Neural cell (in vitro differentiated cells): ENCODE measurements at regions not wholly inside any gene's neighbourhood (a gene's known extent, or its start where the extent isn't known, plus 50 kb on each side); places are given as distances from the start of the nearest gene placed in this dataset.

Experiments used
- H2AFZ ChIP-seq: fragments of 200-600, 300-800 bp; sonication (generic), shearing (Covaris generic); 2 replicates; pipeline ENCODE4 v1.6.0; 2014; ENCODE audit warnings: low read depth, mild to moderate bottlenecking, antibody characterized with exemption, low read length, moderate library complexity
- H3F3A ChIP-seq: fragments of 200-600 bp; shearing (Covaris generic); 2 replicates; pipeline ENCODE4 v1.6.1; 2016; ENCODE audit warnings: mild to moderate bottlenecking, moderate library complexity, mixed read lengths, antibody characterized with exemption, low read length; ENCODE audit not compliant: insufficient read depth, poor library complexity, severe bottlenecking
- H3K27ac ChIP-seq: fragments of 200-600, 300-800 bp; sonication (generic), shearing (Covaris generic); 2 replicates; pipeline ENCODE4 v1.5.1; 2014; ENCODE audit warnings: mild to moderate bottlenecking, low read length, moderate library complexity
- H3K27me3 ChIP-seq: fragments of 300-800, 200-600 bp; sonication (generic), shearing (Covaris generic); 2 replicates; pipeline ENCODE4 v1.6.0; 2014; ENCODE audit warnings: mild to moderate bottlenecking, low read depth, low read length, moderate library complexity; ENCODE audit not compliant: insufficient read depth
- H3K36me3 ChIP-seq: fragments of 300-800, 200-600 bp; sonication (generic), shearing (Covaris generic); 2 replicates; pipeline ENCODE4 v1.5.1; 2014; ENCODE audit warnings: mild to moderate bottlenecking, antibody characterized with exemption, low read length, moderate library complexity; ENCODE audit not compliant: insufficient read depth
- H3K4me2 ChIP-seq: fragments of 300-800, 200-600 bp; sonication (generic), shearing (Covaris generic); 2 replicates; pipeline ENCODE4 v1.6.0; 2014; ENCODE audit warnings: mild to moderate bottlenecking, low read length
- H3K4me3 ChIP-seq: fragments of 300-800, 200-600 bp; sonication (generic), shearing (Covaris generic); 2 replicates; pipeline ENCODE4 v1.5.1; 2014; ENCODE audit warnings: mild to moderate bottlenecking, low read length, moderate library complexity
- H3K79me2 ChIP-seq: fragments of 200-600 bp; shearing (Covaris generic); replicated peaks from 2 replicates; pipeline ENCODE4 v1.6.0; 2014; ENCODE audit warnings: mild to moderate bottlenecking, low read length, moderate library complexity; ENCODE audit not compliant: insufficient read depth
- H3K9ac ChIP-seq: fragments of 300-800, 200-600 bp; sonication (generic), shearing (Covaris generic); 2 replicates; pipeline ENCODE4 v1.6.1; 2016; ENCODE audit warnings: mild to moderate bottlenecking, low read length, mixed read lengths
- H3K9me2 ChIP-seq: fragments of 200-600 bp; shearing (Covaris generic); 2 replicates; pipeline ENCODE4 v1.6.1; 2016; ENCODE audit warnings: mild to moderate bottlenecking, low read length, mixed read lengths; ENCODE audit not compliant: insufficient read depth
- H3K9me3 ChIP-seq: fragments of 200-600, 300-800 bp; sonication (generic), shearing (Covaris generic); 2 replicates; pipeline ENCODE4 v1.6.1; 2016; ENCODE audit warnings: mild to moderate bottlenecking, mixed run types, low read length, moderate library complexity, mixed read lengths
- H4K20me1 ChIP-seq: fragments of 200-600 bp; shearing (Covaris generic); 2 replicates; pipeline ENCODE4 v1.6.1; 2016; ENCODE audit warnings: mild to moderate bottlenecking, mixed run types; ENCODE audit not compliant: insufficient read depth
- EP300 ChIP-seq: fragments of 450-650 bp; conservative IDR thresholded peaks from 2 replicates; pipeline ENCODE4 v1.6.1; 2014; ENCODE audit warnings: antibody characterized with exemption, mild to moderate bottlenecking, moderate library complexity; ENCODE audit not compliant: poor library complexity, severe bottlenecking
- EZH2 ChIP-seq: fragments of 200-600, 300-800 bp; shearing (Covaris generic), sonication (generic); IDR thresholded peaks from 2 replicates; pipeline ENCODE4 v1.6.1; 2014; ENCODE audit warnings: antibody characterized with exemption, low read length, borderline replicate concordance, mild to moderate bottlenecking; ENCODE audit not compliant: insufficient read depth, poor library complexity, severe bottlenecking
- MXI1 ChIP-seq: fragments of 450-650 bp; conservative IDR thresholded peaks from 2 replicates; pipeline ENCODE4 v1.6.1; 2014; ENCODE audit warnings: antibody characterized with exemption, mild to moderate bottlenecking; ENCODE audit not compliant: poor library complexity, severe bottlenecking
- POLR2AphosphoS5 ChIP-seq: IDR thresholded peaks from 2 replicates; pipeline ENCODE4 v1.6.1; 2012
- RAD21 ChIP-seq: fragments of 450-650 bp; conservative IDR thresholded peaks from 2 replicates; pipeline ENCODE4 v1.6.1; 2014; ENCODE audit warnings: antibody characterized with exemption, mild to moderate bottlenecking, moderate library complexity
- SMC3 ChIP-seq: fragments of 450-650 bp; conservative IDR thresholded peaks from 2 replicates; pipeline ENCODE4 v1.6.1; 2014; ENCODE audit warnings: antibody characterized with exemption, mild to moderate bottlenecking, moderate library complexity; ENCODE audit not compliant: poor library complexity
- TAF1 ChIP-seq: IDR thresholded peaks from 2 replicates; pipeline ENCODE4 v1.6.1; 2012; ENCODE audit warnings: low read depth
- TF ChIP-seq, protein P1 (sequence below): IDR thresholded peaks from 2 replicates; pipeline ENCODE4 v1.6.1; 2012; ENCODE audit warnings: borderline replicate concordance
- TF ChIP-seq, protein P2 (sequence below): fragments of 450-650 bp; IDR thresholded peaks from 2 replicates; pipeline ENCODE4 v1.5.1; 2014; ENCODE audit warnings: antibody characterized with exemption, mild to moderate bottlenecking, moderate library complexity; ENCODE audit not compliant: poor library complexity, severe bottlenecking

- peaks cover 3% of the 10 kb centered on the region for H3K9me3 ChIP-seq
- no peak overlapping the region for H2AFZ ChIP-seq
- TF ChIP-seq, protein P1, sequence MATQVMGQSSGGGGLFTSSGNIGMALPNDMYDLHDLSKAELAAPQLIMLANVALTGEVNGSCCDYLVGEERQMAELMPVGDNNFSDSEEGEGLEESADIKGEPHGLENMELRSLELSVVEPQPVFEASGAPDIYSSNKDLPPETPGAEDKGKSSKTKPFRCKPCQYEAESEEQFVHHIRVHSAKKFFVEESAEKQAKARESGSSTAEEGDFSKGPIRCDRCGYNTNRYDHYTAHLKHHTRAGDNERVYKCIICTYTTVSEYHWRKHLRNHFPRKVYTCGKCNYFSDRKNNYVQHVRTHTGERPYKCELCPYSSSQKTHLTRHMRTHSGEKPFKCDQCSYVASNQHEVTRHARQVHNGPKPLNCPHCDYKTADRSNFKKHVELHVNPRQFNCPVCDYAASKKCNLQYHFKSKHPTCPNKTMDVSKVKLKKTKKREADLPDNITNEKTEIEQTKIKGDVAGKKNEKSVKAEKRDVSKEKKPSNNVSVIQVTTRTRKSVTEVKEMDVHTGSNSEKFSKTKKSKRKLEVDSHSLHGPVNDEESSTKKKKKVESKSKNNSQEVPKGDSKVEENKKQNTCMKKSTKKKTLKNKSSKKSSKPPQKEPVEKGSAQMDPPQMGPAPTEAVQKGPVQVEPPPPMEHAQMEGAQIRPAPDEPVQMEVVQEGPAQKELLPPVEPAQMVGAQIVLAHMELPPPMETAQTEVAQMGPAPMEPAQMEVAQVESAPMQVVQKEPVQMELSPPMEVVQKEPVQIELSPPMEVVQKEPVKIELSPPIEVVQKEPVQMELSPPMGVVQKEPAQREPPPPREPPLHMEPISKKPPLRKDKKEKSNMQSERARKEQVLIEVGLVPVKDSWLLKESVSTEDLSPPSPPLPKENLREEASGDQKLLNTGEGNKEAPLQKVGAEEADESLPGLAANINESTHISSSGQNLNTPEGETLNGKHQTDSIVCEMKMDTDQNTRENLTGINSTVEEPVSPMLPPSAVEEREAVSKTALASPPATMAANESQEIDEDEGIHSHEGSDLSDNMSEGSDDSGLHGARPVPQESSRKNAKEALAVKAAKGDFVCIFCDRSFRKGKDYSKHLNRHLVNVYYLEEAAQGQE, result no peak
- TF ChIP-seq MXI1 (no peak), EZH2 (no peak), EP300 (no peak), TAF1 (no peak), RAD21 (no peak), POLR2AphosphoS5 (no peak), SMC3 (no peak)
- TF ChIP-seq, protein P2, sequence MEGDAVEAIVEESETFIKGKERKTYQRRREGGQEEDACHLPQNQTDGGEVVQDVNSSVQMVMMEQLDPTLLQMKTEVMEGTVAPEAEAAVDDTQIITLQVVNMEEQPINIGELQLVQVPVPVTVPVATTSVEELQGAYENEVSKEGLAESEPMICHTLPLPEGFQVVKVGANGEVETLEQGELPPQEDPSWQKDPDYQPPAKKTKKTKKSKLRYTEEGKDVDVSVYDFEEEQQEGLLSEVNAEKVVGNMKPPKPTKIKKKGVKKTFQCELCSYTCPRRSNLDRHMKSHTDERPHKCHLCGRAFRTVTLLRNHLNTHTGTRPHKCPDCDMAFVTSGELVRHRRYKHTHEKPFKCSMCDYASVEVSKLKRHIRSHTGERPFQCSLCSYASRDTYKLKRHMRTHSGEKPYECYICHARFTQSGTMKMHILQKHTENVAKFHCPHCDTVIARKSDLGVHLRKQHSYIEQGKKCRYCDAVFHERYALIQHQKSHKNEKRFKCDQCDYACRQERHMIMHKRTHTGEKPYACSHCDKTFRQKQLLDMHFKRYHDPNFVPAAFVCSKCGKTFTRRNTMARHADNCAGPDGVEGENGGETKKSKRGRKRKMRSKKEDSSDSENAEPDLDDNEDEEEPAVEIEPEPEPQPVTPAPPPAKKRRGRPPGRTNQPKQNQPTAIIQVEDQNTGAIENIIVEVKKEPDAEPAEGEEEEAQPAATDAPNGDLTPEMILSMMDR, result no peak
- no peaks in the 10 kb centered on the region for H3K79me2 ChIP-seq
- H3K9me2 ChIP-seq, result no peaks in the 10 kb centered on the region
- no peaks in the 10 kb centered on the region for H3F3A ChIP-seq
- no peaks in the 10 kb centered on the region for H4K20me1 ChIP-seq
- no peak overlapping the region for H3K4me3 ChIP-seq
- H3K36me3 ChIP-seq, result no peaks in the 10 kb centered on the region
- no peak overlapping the region for H3K4me2 ChIP-seq
- no peak overlapping the region for H3K9ac ChIP-seq
- no peaks in the 10 kb centered on the region for H3K27me3 ChIP-seq
- H3K27ac ChIP-seq, result no peak overlapping the region
These were observed 320.6 kb upstream of the PTGER4 start for GRCh38 chr5:40359093-40359492.

GRCh38 chr5:40356248-40356647 is 323.5 kb upstream of the PTGER4 start:
- Histone ChIP-seq H3F3A (no peaks in the 10 kb centered on the region), H3K4me2 (no peak overlapping the region)
- TF ChIP-seq, protein P2, result no peak
- TF ChIP-seq, protein P1, result no peak
- TF ChIP-seq TAF1, result no peak
- TF ChIP-seq RAD21, result no peak
- no peak for TF ChIP-seq SMC3
- no peak for TF ChIP-seq POLR2AphosphoS5
- TF ChIP-seq MXI1, result no peak
- no peak for TF ChIP-seq EP300
- TF ChIP-seq EZH2, result no peak

More at GRCh38 chr5:40356248-40356647, 323.5 kb upstream of the PTGER4 start:
- Histone ChIP-seq H3K79me2 (no peaks in the 10 kb centered on the region), H3K36me3 (no peaks in the 10 kb centered on the region), H2AFZ (no peak overlapping the region), H4K20me1 (no peaks in the 10 kb centered on the region), H3K9me2 (no peaks in the 10 kb centered on the region), H3K27ac (no peak overlapping the region), H3K9me3 (no peaks in the 10 kb centered on the region), H3K27me3 (no peaks in the 10 kb centered on the region), H3K4me3 (no peak overlapping the region), H3K9ac (no peak overlapping the region)
